Nephron (organoid): ENCODE measurements at regions not wholly inside any gene's neighbourhood (a gene's known extent, or its start where the extent isn't known, plus 50 kb on each side); places are given as distances from the start of the nearest gene placed in this dataset.
A peak's percentile ranks its signal among the peaks of the same experiment; 100 is the strongest.

Experiments
- H3K27ac Mint-ChIP-seq, 3 experiments: 2 replicates each; pipeline ENCODE4 v1.8.0; 2020; ENCODE audit warnings: mixed read lengths in 3 of 3, mild to moderate bottlenecking in 2 of 3, moderate library complexity in 1 of 3
- H3K27me3 Mint-ChIP-seq: 2 replicates; pipeline ENCODE4 v1.8.0; 2021; ENCODE audit warnings: low read depth, mild to moderate bottlenecking, moderate library complexity, mixed read lengths
- H3K36me3 Mint-ChIP-seq: 2 replicates; pipeline ENCODE4 v1.8.0; 2020; ENCODE audit warnings: low read depth, mixed read lengths
- H3K4me1 Mint-ChIP-seq: 2 replicates; pipeline ENCODE4 v1.8.0; 2020; ENCODE audit warnings: mixed read lengths
- H3K4me3 Mint-ChIP-seq, 3 experiments: 2 replicates each; pipeline ENCODE4 v1.8.0; 2020; ENCODE audit warnings: mild to moderate bottlenecking in 3 of 3, mixed read lengths in 3 of 3, moderate library complexity in 2 of 3
- H3K9me3 Mint-ChIP-seq: 2 replicates; pipeline ENCODE4 v1.8.0; 2020; ENCODE audit warnings: mixed read lengths
- TF ChIP-seq, protein P1 (sequence below), 3 experiments: fragments of 200-600 bp; sonication (generic); IDR thresholded peaks; one replicate each; pipeline ENCODE4 v1.5.0; 2021; ENCODE audit warnings: antibody characterized with exemption in 3 of 3; ENCODE audit not compliant: unreplicated experiment in 3 of 3

DNA sequence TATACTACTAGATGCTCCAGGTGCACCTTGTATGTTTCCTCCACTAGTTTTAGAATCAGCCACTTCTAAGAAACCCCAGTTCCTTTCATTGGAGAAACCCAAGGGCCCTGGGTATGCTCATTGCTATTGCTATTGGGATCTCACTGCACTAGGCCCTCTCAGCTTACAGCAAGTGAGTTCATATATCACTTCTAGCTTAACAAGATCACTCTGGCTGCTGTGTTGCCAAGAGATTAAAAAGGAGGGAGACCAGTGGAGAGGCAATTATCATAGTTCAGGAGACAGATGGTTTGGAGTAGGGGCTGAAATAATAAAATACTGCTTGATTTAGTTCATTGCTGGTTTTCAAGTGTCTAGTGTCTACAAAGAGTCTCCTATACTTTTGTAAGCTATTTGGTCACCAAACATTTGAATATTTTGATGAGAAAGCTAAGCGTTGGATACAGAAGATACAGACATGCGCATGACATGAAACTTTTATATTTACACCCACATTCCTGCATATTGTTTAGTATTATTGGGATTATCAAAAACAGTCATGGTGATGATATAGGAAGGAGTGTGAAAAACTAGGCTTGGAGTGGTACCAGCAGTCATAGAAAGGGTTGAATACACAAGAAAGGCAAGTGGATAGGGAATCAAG lies 671.9 kb downstream of the ADGRL2 start:
- TF ChIP-seq, protein P1, sequence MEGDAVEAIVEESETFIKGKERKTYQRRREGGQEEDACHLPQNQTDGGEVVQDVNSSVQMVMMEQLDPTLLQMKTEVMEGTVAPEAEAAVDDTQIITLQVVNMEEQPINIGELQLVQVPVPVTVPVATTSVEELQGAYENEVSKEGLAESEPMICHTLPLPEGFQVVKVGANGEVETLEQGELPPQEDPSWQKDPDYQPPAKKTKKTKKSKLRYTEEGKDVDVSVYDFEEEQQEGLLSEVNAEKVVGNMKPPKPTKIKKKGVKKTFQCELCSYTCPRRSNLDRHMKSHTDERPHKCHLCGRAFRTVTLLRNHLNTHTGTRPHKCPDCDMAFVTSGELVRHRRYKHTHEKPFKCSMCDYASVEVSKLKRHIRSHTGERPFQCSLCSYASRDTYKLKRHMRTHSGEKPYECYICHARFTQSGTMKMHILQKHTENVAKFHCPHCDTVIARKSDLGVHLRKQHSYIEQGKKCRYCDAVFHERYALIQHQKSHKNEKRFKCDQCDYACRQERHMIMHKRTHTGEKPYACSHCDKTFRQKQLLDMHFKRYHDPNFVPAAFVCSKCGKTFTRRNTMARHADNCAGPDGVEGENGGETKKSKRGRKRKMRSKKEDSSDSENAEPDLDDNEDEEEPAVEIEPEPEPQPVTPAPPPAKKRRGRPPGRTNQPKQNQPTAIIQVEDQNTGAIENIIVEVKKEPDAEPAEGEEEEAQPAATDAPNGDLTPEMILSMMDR (IDR thresholded peaks at IDR 0.05; ENCODE audit: unreplicated experiment in 3 of 3), result no peak
- H3K4me1 Mint-ChIP-seq, result peaks cover 9% of the 10 kb centered on the region

DNA sequence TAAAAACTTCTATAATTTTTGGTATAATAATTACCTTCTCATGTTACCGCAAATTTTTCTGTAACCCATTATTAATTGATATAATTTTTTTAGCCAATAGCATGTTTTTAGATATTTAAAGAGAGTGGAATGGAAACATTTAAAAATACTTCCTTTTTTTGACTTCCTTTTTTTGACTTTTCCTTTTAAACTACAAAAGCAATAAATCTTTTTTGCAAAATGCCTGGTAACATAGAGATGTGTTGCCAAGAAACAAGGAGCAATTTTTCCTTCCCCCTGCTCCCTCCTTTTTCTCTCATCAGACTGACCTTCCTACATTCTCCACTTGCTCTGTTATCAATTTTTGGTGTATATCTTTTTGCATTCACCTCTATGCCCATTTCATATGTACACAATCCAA lies 666.2 kb downstream of the ADGRL2 start:
- no peaks in the 10 kb centered on the region for H3K36me3 Mint-ChIP-seq
- H3K4me3 Mint-ChIP-seq, result no peak overlapping the region
- TF ChIP-seq, protein P1 (IDR thresholded peaks at IDR 0.05; ENCODE audit: unreplicated experiment in 3 of 3), result no peak
- H3K9me3 Mint-ChIP-seq, result no peaks in the 10 kb centered on the region
- H3K27me3 Mint-ChIP-seq, result no peaks in the 10 kb centered on the region
- H3K4me1 Mint-ChIP-seq, result peaks cover 25% of the 10 kb centered on the region
- H3K27ac Mint-ChIP-seq, result no peak overlapping the region

More for the DNA sequence above, 671.9 kb downstream of the ADGRL2 start:
- Mint-ChIP-seq H3K27me3 (no peaks in the 10 kb centered on the region), H3K9me3 (peaks cover 7% of the 10 kb centered on the region), H3K36me3 (no peaks in the 10 kb centered on the region), H3K27ac (no peak overlapping the region), H3K4me3 (no peak overlapping the region)

DNA sequence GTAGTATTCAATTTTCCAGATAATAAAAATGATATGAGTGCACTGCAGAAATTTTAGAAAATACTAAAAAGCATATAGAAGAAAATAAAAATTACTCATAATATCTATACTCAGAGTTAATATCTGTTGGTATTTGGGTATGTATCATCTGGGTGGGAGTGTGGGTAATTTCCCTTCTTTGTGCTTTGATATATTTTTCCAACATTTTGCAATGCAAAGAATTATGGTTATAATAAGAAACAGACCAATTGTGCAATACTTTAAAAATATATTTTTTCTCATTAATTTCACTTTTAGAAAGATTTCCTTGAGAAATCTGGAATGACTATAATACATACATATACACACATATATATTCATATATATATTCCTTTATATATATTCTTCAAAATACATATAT lies 665.7 kb downstream of the ADGRL2 start:
- Mint-ChIP-seq H3K27me3 (no peaks in the 10 kb centered on the region), H3K9me3 (no peaks in the 10 kb centered on the region), H3K36me3 (no peaks in the 10 kb centered on the region), H3K4me3 (no peak overlapping the region), H3K4me1 (peaks cover 25% of the 10 kb centered on the region), H3K27ac (no peak overlapping the region)
- TF ChIP-seq, protein P1 (IDR thresholded peaks at IDR 0.05; ENCODE audit: unreplicated experiment in 3 of 3), result no peak

DNA sequence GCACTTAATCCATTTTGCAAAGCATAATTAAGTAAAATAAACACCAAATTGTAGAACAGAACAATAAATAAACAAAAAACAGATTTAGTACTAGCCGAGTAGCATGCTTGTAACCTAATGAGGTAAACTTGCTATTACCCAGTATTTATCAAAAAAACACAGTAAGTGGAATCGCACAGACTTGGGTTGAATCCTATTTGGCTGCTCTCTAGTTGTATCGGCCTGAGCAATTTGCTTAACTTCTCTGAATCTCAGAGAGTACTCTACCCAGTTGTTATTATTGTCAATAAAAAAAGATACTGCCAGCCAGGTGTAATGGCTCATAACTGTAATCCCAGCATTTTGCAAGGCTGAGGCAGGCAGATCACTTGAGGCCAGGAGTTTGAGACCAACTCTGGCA lies 664.3 kb downstream of the ADGRL2 start:
- Mint-ChIP-seq H3K27me3 (no peaks in the 10 kb centered on the region), H3K27ac (peak overlapping the region; percentile 63 to 78 (median 68)), H3K4me3 (no peak overlapping the region), H3K4me1 (peaks cover 25% of the 10 kb centered on the region), H3K36me3 (no peaks in the 10 kb centered on the region), H3K9me3 (no peaks in the 10 kb centered on the region)
- TF ChIP-seq, protein P1 (IDR thresholded peaks at IDR 0.05; ENCODE audit: unreplicated experiment in 3 of 3), result no peak

DNA sequence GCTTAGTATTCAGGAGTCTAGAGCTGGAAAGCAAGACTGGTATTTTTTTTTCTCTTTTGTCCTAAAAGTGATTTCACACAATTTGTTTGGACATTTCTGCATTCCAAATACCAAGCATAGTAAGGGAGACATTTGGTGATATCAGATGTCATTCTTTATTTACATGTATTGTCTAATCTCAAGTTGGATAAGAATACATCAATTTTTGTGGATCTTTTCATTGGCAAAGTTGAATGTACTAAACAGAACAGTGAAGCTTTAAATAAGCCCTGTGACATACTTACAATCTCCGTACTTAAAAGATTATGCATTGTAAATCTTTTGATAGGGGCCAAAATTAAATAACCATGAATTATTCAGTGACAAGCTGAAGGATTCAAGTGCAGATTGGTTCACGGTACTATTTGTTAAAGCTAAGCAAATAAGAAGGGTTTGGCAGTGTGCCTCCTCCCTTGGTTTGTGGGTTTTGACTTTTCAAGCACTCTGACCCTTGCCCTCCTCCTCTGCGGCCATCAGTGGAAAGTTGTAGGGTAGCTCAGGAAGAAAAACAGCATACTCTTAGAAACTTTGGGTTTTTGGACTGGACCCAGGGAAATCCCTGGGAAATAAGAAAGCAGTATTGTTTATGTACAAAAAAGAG lies 663.7 kb downstream of the ADGRL2 start:
- no peak overlapping the region for H3K4me3 Mint-ChIP-seq
- TF ChIP-seq, protein P1 (IDR thresholded peaks at IDR 0.05; ENCODE audit: unreplicated experiment in 3 of 3), result no peak
- peak overlapping the region; percentile 63 to 78 (median 68) for H3K27ac Mint-ChIP-seq
- H3K9me3 Mint-ChIP-seq, result no peaks in the 10 kb centered on the region
- peaks cover 25% of the 10 kb centered on the region for H3K4me1 Mint-ChIP-seq
- no peaks in the 10 kb centered on the region for H3K27me3 Mint-ChIP-seq
- H3K36me3 Mint-ChIP-seq, result no peaks in the 10 kb centered on the region

DNA sequence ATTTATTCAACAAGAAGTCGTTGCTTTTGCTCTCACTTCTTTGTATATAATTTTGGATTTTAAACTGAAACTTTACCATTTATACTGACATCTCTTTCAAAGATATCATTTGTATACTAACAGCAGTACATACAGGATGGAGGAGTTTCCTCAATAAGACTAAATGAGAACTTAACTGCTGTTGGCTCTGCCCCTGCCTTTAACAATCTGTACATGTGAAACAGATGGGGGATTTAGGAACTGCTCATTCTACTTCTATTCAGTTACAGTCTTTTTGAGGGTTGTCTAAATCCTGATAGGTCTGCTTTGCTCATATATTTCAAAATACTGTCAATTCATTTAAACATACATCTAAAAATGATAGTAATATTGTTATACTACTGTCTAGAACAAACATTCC lies 663.2 kb downstream of the ADGRL2 start:
- Mint-ChIP-seq H3K27ac (peak overlapping the region; percentile 63 to 78 (median 68)), H3K4me1 (peaks cover 25% of the 10 kb centered on the region), H3K4me3 (no peak overlapping the region), H3K27me3 (no peaks in the 10 kb centered on the region), H3K36me3 (no peaks in the 10 kb centered on the region), H3K9me3 (no peaks in the 10 kb centered on the region)
- TF ChIP-seq, protein P1 (IDR thresholded peaks at IDR 0.05; ENCODE audit: unreplicated experiment in 3 of 3), result no peak
